Neural cell (in vitro differentiated cells): ENCODE measurements at regions not wholly inside any gene's neighbourhood (a gene's known extent, or its start where the extent isn't known, plus 50 kb on each side); places are given as distances from the start of the nearest gene placed in this dataset.

Experiments used
- POLR2AphosphoS5 ChIP-seq: IDR thresholded peaks from 2 replicates; pipeline ENCODE4 v1.6.1; 2012
- RAD21 ChIP-seq: fragments of 450-650 bp; conservative IDR thresholded peaks from 2 replicates; pipeline ENCODE4 v1.6.1; 2014; ENCODE audit warnings: antibody characterized with exemption, mild to moderate bottlenecking, moderate library complexity

- no peak for TF ChIP-seq POLR2AphosphoS5
- no peak for TF ChIP-seq RAD21
Observed at GRCh38 chr2:238658054-238658407, 189.9 kb upstream of the TWIST2 start.
